HG03066 (cell line): ENCODE measurements at regions not wholly inside any gene's neighbourhood (a gene's known extent, or its start where the extent isn't known, plus 50 kb on each side); places are given as distances from the start of the nearest gene placed in this dataset.

Experiments used
- ATAC-seq: cut with Tn5 transposase; IDR thresholded peaks from one replicate; pipeline ENCODE4 v1.9.1; 2021; ENCODE audit warnings: low read depth; ENCODE audit not compliant: unreplicated experiment

DNA sequence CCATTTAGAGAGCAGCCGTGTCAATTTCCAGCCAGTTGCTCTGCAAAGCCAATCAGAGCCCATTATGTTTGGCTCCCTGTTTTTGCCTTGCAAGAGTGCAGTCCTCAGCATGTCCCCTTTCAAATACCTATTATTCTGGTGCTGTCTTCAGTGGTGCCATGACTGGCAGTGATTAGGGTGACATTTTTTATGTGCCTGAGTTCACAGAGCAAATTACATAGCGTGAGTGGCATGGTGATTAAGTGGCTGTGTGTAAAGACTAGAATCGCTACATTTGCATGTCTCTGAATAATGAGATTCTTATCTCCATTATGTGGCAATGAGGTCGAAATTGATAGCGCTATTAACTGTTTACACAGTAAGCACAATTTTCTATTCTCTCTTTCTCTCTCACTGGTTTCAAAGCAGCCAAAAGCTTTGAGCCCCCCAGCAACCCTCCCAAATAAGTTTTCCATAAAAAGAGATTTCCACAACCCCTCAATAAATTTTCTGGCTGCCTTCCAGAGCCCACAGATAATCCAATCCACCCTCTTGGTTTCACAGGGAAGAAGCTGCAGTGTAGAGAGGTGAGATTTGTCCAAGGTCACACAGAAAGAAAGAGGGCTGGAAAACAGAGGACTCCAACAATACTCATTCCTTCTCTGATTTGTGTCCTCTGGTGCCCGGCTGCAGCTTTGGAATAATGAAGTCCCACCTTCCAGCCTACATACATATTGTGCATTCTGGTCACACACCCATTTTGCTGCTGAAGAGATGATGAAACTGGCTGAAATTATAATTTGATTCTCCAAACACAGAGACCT, 58.8 kb upstream of the NUDT4 start:
- no peak for ATAC-seq

DNA sequence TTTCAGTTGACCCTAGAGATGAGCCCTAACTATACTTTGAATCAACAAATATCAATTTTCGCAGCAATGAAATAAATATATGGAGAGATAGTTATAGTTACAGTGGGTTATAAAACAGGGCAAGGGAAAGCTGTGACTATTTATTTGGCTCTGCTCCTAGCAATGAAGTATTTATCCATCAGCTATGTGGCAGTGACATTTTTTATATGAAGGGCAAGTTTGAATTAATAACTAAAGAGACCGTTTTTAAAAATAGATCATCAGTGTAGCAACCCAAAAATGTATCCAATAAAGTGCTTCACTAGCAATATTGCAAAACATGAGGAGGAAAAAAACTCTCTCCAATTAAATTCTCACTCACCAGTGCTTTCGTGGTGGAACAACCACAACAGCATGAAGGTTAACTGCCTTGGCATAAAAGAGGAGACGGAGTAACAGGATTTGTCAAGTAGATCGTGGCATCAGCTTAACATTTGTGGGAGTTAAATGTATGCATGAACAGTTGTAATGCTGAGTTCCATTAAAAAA, 58.1 kb upstream of the NUDT4 start:
- ATAC-seq, result no peak

- no peak for ATAC-seq
Measured at GRCh38 chr12:93322784-93323183, 54.9 kb upstream of the NUDT4 start.

- no peak for ATAC-seq
Measured at GRCh38 chr12:93323625-93324329, 53.9 kb upstream of the NUDT4 start.

DNA sequence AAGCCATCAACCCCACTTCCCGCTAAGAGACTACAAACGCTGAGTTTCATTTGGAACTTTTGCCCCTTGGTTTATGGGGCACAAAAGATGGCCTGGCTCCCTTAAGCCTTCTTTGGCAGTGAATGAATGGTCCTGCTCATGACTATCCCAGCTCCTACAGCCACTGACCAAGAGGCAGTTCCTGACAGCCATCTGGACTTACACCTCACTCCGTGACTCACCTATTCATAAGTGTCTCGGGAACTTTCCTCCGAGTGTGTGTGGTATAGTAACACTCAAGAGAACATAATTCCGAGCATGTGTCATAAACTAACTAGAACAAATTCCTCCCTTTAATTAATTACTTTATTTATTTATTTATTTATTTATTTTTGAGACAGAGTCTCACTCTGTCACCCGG, 51.9 kb upstream of the NUDT4 start:
- ATAC-seq, result no peak
